Lower leg skin (tissue), 3 donors: ENCODE measurements at regions not wholly inside any gene's neighbourhood (a gene's known extent, or its start where the extent isn't known, plus 50 kb on each side); places are given as distances from the start of the nearest gene placed in this dataset.

Experiments used
- POLR2A ChIP-seq, 2 donors: fragments of 450-650 bp; IDR thresholded peaks; one replicate each; pipeline ENCODE4 v1.6.1; 2016 to 2017; ENCODE audit warnings: antibody characterized with exemption in 2 of 2, mild to moderate bottlenecking in 1 of 2, moderate library complexity in 1 of 2
- TF ChIP-seq, protein P1 (sequence below), 3 donors: fragments of 450-650 bp; IDR thresholded peaks; one replicate each; pipeline ENCODE4 v1.5.1; 2016; ENCODE audit warnings: antibody characterized with exemption in 3 of 3, mild to moderate bottlenecking in 3 of 3, moderate library complexity in 2 of 3

DNA sequence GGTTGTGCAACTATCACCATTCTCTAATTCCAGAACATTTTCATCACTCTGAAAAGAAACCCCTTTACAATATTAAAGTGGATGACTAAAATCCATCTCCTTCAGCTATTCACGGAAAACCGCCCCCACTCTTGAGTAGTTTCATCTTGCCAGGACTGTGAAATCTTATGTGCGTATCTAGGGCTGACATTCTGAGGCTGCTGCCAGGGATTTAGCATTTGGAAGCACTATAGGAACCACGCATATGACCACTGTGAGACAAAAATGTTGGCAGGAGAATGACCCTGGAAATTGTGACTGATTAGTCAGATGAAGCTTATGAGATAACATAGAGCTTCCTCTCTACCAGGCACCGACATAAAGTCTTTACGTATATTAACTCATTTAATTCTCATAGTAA lies 305.2 kb upstream of the PDE3A start:
- TF ChIP-seq, protein P1, sequence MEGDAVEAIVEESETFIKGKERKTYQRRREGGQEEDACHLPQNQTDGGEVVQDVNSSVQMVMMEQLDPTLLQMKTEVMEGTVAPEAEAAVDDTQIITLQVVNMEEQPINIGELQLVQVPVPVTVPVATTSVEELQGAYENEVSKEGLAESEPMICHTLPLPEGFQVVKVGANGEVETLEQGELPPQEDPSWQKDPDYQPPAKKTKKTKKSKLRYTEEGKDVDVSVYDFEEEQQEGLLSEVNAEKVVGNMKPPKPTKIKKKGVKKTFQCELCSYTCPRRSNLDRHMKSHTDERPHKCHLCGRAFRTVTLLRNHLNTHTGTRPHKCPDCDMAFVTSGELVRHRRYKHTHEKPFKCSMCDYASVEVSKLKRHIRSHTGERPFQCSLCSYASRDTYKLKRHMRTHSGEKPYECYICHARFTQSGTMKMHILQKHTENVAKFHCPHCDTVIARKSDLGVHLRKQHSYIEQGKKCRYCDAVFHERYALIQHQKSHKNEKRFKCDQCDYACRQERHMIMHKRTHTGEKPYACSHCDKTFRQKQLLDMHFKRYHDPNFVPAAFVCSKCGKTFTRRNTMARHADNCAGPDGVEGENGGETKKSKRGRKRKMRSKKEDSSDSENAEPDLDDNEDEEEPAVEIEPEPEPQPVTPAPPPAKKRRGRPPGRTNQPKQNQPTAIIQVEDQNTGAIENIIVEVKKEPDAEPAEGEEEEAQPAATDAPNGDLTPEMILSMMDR (IDR thresholded peaks at IDR 0.05) = no peak
- no peak for TF ChIP-seq POLR2A (IDR thresholded peaks at IDR 0.05)
